ENCODE measurements at regions not wholly inside any gene's neighbourhood (a gene's known extent, or its start where the extent isn't known, plus 50 kb on each side); places are given as distances from the start of the nearest gene placed in this dataset.
"Not testable (repeated sequence)": the region's sequence is repeated elsewhere in the genome, so short reads cannot be mapped to it uniquely, and the experiment has no call there.

- H3K36me3 ChIP-seq, H3K4me3 ChIP-seq, H3K4me2 ChIP-seq: not testable (repeated sequence)
Measured at GRCh38 chr9:61628951-61629350, 439.1 kb downstream of the SPATA31A7 start.

GRCh38 chr9:61634192-61634591, 444.4 kb downstream of the SPATA31A7 start:
- H3K36me3 ChIP-seq: no peaks in the 10 kb centered on the region
- H3K4me2 ChIP-seq: no peak overlapping the region
- H3K27ac ChIP-seq: no peak overlapping the region
- no peaks in the 10 kb centered on the region for H4K20me1 ChIP-seq
- no peak overlapping the region for H3K9ac ChIP-seq
- H3K27me3 ChIP-seq: no peaks in the 10 kb centered on the region; a peak in 1 of 22 replicates
- no peak for TF ChIP-seq Cebpa-rat (IDR thresholded peaks at IDR 0.05)
- no peaks in the 10 kb centered on the region for H3K9me3 ChIP-seq (replicated peaks in 1 of 11)
- no peaks in the 10 kb centered on the region for H3K4me1 ChIP-seq
- H3K4me3 ChIP-seq: no peak overlapping the region

More at GRCh38 chr9:61628951-61629350, 439.1 kb downstream of the SPATA31A7 start:
- H4K20me1 ChIP-seq; H3K9me3 ChIP-seq (replicated peaks in 1 of 11); H3K27me3 ChIP-seq; H3K27ac ChIP-seq; H3K4me1 ChIP-seq; H3K9ac ChIP-seq: not testable (repeated sequence)

- H3K27me3 ChIP-seq, H3K4me1 ChIP-seq, H3K4me3 ChIP-seq, H3K27ac ChIP-seq, H3K36me3 ChIP-seq, H3K9ac ChIP-seq, H3K4me2 ChIP-seq, H4K20me1 ChIP-seq: not testable (repeated sequence)
- H3K9me3 ChIP-seq (replicated peaks in 1 of 11): peaks cover 6 to 33% (median 23%) of the 10 kb centered on the region in 11 experiments; a peak in 20 of 22 replicates
Measured at GRCh38 chr9:61664232-61664631, 474.4 kb downstream of the SPATA31A7 start.

- TF ChIP-seq Cebpa-rat (IDR thresholded peaks at IDR 0.05): no peak
- no peak overlapping the region for H3K4me3 ChIP-seq
- no peaks in the 10 kb centered on the region for H4K20me1 ChIP-seq
- no peaks in the 10 kb centered on the region for H3K36me3 ChIP-seq
- H3K4me1 ChIP-seq: no peaks in the 10 kb centered on the region
- peaks cover 16 to 45% (median 34%) of the 10 kb centered on the region in 11 experiments; a peak in 20 of 22 replicates for H3K9me3 ChIP-seq (replicated peaks in 1 of 11)
- H3K27me3 ChIP-seq: no peaks in the 10 kb centered on the region
- H3K27ac ChIP-seq: no peak overlapping the region
- no peak overlapping the region for H3K4me2 ChIP-seq
- H3K9ac ChIP-seq: no peak overlapping the region
Measured at GRCh38 chr9:61665330-61665751, 475.5 kb downstream of the SPATA31A7 start.

- H3K9me3 ChIP-seq (replicated peaks in 1 of 11): peaks cover 21 to 49% (median 39%) of the 10 kb centered on the region in 11 experiments; a peak in 20 of 22 replicates
- H3K27me3 ChIP-seq: no peaks in the 10 kb centered on the region
- H3K4me3 ChIP-seq: no peak overlapping the region
Measured at GRCh38 chr9:61665829-61666228, 476.0 kb downstream of the SPATA31A7 start.

GRCh38 chr9:61666310-61666709, 476.5 kb downstream of the SPATA31A7 start:
- no peaks in the 10 kb centered on the region for H3K27me3 ChIP-seq
- H3K4me2 ChIP-seq: no peak overlapping the region
- no peaks in the 10 kb centered on the region for H4K20me1 ChIP-seq
- H3K4me3 ChIP-seq: no peak overlapping the region
- no peak overlapping the region for H3K27ac ChIP-seq
- no peak overlapping the region for H3K9ac ChIP-seq
- H3K36me3 ChIP-seq: no peaks in the 10 kb centered on the region
- peaks cover 25 to 54% (median 44%) of the 10 kb centered on the region in 11 experiments; a peak in 21 of 22 replicates for H3K9me3 ChIP-seq (replicated peaks in 1 of 11)
- H3K4me1 ChIP-seq: no peaks in the 10 kb centered on the region
- TF ChIP-seq Cebpa-rat (IDR thresholded peaks at IDR 0.05): no peak

More at GRCh38 chr9:61665829-61666228, 476.0 kb downstream of the SPATA31A7 start:
- Histone ChIP-seq H3K36me3 (no peaks in the 10 kb centered on the region), H3K4me2 (no peak overlapping the region), H3K27ac (no peak overlapping the region), H3K4me1 (no peaks in the 10 kb centered on the region), H4K20me1 (no peaks in the 10 kb centered on the region), H3K9ac (no peak overlapping the region)
- no peak for TF ChIP-seq Cebpa-rat (IDR thresholded peaks at IDR 0.05)

GRCh38 chr9:61666849-61667371, 477.1 kb downstream of the SPATA31A7 start:
- no peak for TF ChIP-seq Cebpa-rat (IDR thresholded peaks at IDR 0.05)
- peaks cover 28 to 60% (median 50%) of the 10 kb centered on the region in 11 experiments; a peak in 21 of 22 replicates for H3K9me3 ChIP-seq (replicated peaks in 1 of 11)
- no peak overlapping the region for H3K4me3 ChIP-seq

GRCh38 chr9:61667559-61668121, 477.8 kb downstream of the SPATA31A7 start:
- TF ChIP-seq Cebpa-rat (IDR thresholded peaks at IDR 0.05): no peak

More at GRCh38 chr9:61666849-61667371, 477.1 kb downstream of the SPATA31A7 start:
- Histone ChIP-seq H3K4me2 (no peak overlapping the region), H3K27ac (no peak overlapping the region), H3K4me1 (no peaks in the 10 kb centered on the region), H3K27me3 (no peaks in the 10 kb centered on the region), H3K9ac (no peak overlapping the region), H3K36me3 (no peaks in the 10 kb centered on the region), H4K20me1 (no peaks in the 10 kb centered on the region)

GRCh38 chr9:61668201-61668600, 478.4 kb downstream of the SPATA31A7 start:
- not testable (repeated sequence) for H3K9ac ChIP-seq, H3K4me3 ChIP-seq, H3K4me1 ChIP-seq, H3K27ac ChIP-seq, H4K20me1 ChIP-seq, H3K4me2 ChIP-seq, H3K36me3 ChIP-seq, H3K27me3 ChIP-seq
- peaks cover 28 to 68% (median 55%) of the 10 kb centered on the region in 11 experiments; a peak in 21 of 22 replicates for H3K9me3 ChIP-seq (replicated peaks in 1 of 11)

More at GRCh38 chr9:61667559-61668121, 477.8 kb downstream of the SPATA31A7 start:
- Histone ChIP-seq H3K4me3 (no peak overlapping the region), H3K9ac (no peak overlapping the region), H3K27me3 (no peaks in the 10 kb centered on the region), H3K4me2 (no peak overlapping the region), H3K36me3 (no peaks in the 10 kb centered on the region), H3K27ac (no peak overlapping the region), H3K9me3 (replicated peaks in 1 of 11) (peaks cover 28 to 66% (median 53%) of the 10 kb centered on the region in 11 experiments; a peak in 21 of 22 replicates), H3K4me1 (no peaks in the 10 kb centered on the region), H4K20me1 (no peaks in the 10 kb centered on the region)

GRCh38 chr9:61668846-61669245, 479.0 kb downstream of the SPATA31A7 start:
- no peak for TF ChIP-seq Cebpa-rat (IDR thresholded peaks at IDR 0.05)
- Histone ChIP-seq H3K4me1 (no peaks in the 10 kb centered on the region), H3K27ac (no peak overlapping the region), H3K9me3 (replicated peaks in 1 of 11) (peaks cover 28 to 68% (median 55%) of the 10 kb centered on the region in 11 experiments; a peak in 21 of 22 replicates), H3K36me3 (no peaks in the 10 kb centered on the region), H3K9ac (no peak overlapping the region), H3K27me3 (no peaks in the 10 kb centered on the region), H3K4me2 (no peak overlapping the region), H4K20me1 (no peaks in the 10 kb centered on the region), H3K4me3 (no peak overlapping the region)

Measured in BLaER1 treated with 17β-estradiol and CSF1 and Interleukin-3, amounts not matched to agents 10 nM and 100 nM (cell line).